ENCODE measurements at regions not wholly inside any gene's neighbourhood (a gene's known extent, or its start where the extent isn't known, plus 50 kb on each side); places are given as distances from the start of the nearest gene placed in this dataset.
A peak's percentile ranks its signal among the peaks of the same experiment; 100 is the strongest.

DNA sequence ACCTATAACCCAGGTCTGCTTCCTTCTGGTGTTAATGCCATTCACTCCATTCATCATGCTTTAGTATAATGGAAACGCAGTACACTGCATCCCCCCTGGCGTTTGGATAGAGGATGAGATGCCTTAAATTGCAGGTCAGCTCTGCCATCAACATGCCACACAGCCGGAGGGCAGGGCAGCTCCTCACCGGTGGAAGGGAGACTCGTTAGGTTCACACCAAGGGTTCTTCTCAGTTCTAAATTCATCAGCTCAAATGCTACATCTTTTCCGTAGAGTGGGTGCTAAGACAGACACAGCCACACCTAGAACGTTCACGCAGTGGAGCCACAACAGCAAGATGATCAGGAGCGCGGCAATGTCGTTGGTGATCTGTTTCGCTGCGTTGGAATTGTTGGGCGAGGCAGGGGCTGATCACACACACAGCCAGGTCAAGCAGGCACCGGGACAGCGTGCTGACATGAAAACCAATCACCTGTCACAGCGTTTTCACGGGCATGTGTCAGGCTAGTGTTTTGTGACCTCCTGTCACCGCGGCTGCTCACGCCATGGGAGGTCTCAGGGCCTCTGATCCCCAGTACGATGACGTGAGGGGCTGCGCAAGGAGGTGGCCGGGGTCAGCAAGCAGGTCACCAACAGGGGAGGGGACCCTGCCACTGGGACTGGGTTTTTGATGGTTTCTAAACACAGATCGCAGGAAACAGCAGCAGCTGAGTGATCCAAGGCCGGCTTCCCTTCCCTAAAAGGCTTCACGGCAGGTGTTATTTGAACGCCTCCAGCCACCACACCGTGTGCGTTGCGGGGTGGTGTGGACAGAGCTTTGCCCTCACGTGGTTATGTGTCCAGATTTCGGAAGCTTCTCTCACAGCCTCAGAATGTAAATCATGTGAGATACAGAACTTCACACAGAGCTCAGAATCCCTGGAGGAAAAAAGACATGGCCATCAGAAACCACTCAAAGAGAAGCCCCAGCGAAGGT, 94.3 kb upstream of the IRS2 start:
- no peak for DNase-seq

DNA sequence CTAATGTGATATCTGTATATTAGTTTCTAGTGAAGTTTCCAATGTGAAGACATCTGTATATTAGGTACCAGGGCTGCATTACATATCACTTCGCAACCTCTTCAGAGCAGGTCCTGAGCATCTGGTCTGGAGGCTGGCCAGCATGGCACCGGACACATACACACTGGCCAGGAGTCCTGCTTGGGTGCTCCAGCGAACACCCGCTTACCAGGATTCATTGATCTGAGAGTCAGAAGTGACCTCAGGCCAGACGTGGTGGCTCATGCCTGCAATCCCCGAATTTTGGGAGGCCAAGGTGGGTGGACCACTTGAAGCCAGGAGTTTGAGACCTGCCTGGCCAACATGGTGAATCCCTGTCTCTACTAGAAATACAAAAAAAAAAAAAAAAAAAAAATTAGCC, 93.0 kb upstream of the IRS2 start:
- DNase-seq: no peak

DNA sequence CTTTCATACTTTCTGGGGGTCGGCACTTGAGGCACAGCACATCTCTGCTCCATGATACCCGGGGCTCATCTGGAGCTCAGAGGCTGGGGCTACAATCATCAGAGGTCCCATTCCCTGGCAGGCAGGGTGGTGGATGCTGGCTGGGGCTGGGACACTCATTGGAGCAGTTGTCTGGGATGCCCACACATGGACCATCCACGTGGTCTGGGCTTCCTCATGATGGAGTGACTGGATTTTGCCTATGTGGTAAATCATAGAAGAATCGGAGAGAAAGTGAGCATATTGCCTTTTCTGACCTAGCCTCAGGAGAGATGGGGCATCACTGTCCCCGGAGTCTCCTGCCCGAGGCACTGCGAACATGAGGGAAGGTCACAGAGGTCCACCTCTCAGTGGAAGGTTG, 91.4 kb upstream of the IRS2 start:
- DNase-seq: no peak

DNA sequence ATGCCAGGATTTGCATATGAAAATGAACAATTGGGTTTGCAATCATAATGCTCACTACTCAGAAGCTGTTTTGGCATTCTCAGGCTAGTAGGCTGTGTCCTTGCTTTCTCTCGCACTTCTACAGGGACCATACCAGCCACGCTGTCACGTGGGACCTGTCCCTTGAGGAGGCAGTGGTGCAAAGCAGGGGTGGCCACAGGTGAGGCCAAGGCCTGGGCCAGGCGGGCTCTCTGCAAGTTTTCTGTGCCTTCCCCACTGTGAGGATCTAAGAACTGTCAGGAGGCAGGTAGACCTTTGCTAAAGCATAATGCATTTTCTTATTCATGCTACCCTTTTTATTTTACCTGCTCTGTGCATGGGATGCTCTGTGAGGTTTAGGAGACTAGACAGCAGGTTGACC, 89.4 kb upstream of the IRS2 start:
- no peak for DNase-seq

DNA sequence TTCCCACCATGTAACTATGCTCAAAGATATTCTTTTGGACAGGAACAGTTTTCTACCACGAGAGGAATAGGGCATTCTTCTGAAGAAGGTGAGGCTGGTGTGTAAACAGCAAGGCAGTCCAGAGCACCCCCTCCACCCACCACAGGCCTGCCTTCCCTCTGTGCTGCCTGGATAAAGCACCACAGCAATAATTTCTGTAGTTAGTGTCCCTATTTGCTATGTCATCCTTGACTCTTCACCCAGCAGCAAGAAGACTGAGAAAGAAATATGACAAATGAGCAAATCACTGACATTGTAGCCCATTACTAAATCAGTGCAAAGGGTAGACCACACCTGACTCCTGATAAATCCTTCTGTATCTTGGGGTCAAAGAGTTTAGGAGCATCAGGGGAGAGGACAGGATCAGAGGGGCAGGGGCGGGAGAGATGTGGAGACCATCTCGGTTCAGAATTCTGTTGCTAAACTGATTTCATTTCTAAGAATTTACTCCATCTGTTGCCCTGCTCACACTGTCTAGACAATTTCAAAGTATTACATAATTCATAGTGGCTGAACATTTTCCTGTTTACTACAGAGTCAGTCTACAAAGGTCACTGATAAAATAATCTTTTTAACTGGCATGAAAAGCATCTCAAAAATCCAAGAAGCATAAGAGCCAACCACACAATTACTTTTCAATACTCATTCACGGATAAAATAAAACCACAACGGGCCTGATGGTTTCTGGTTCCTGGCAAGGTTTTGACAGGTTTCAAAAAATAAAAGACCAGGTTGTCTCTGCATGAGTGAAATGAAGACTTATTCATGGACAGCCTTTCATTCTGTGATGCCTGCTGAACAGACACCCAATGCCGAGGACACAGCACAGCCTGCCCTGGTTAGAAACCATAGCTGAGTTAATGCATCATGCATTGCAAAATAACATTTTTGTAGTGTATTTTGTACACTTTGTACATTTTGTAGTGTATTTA, 88.4 kb upstream of the IRS2 start:
- DNase-seq: no peak

DNA sequence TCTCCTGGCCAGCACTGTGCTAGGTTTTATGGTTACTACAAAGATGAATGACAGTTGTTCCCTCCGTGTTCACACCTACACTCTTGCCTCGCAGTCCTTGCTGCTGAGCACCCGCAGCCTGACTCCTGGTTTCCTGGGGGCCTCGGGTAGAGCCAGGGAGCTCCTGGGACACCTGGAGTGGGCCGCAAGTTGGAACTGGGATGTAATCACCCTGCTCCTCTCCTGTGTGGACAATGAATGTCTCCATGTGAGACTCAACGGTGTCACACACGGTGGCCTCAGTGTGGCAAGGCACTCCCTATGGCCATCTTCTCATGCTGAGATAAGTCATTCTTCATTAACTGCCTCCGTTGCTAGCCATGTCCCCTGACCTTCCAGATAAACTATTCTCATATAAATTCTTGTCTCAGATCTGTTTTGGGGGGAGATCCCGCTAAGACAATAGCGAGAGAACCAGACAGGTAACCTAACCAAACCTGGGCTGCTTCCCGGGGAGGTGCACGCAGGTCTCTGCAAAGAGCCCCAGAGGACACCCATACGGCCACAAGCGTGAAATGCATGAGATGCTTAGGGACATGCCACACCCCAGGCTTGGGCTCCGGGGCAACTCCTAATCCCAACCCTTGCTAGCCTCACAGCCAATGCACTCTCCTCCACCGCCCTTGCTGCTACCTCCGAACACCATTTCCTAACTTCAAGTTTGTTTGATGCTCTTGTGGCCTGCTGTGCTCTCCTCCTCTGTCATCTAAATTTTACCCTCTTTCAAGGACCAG, 87.2 kb upstream of the IRS2 start:
- DNase-seq: no peak

DNA sequence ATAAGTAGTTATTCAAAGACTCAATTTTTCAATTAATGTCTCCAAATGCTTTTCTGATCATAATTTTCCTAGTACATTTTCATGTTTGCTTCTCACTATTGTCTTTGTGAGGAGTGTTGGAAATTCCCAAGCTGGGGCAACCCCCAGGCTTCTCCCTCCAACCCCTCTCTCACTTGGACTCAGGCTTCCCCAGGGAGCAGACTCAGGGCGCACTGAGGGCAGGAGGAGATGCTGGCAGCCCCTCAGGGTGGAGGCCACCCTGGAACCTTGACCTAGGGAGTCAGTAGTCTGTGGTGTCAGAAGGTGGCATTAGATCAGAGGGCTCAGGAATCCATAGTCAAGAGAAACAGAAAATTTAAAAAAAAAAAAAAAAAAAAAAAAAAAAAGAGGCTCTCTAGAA, 86.5 kb upstream of the IRS2 start:
- no peak for DNase-seq

DNA sequence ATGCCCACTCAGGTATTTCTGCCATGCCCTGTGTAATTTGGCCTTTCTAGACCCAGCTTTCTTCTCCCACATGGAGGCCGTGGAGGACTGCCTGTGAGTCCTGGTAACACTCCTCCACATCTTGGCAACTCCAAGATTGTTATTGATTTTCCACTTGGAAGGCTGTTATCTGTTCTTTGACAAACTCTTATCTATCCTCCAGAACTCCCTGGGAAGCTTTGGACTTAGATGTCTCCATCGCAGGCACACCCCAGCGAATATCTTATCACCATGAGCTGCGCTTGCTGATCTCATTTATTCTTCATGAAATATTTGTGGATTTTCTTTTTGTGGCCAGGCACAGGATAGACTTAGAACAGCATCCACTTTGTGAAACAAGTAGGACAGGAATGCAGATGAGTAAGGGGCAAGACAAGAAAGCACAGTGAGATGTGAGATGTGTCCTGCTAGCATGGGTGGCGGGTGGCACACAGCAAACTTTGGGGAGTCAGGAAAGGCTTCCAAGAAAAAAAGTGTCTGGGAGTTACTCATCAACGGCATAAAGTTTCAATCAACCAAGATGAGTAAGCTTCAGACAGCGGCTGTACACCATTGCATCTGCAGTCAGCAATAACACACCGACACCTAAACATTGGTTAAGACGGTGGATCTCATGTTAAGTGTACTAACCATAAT, 84.5 kb upstream of the IRS2 start:
- DNase-seq: no peak

DNA sequence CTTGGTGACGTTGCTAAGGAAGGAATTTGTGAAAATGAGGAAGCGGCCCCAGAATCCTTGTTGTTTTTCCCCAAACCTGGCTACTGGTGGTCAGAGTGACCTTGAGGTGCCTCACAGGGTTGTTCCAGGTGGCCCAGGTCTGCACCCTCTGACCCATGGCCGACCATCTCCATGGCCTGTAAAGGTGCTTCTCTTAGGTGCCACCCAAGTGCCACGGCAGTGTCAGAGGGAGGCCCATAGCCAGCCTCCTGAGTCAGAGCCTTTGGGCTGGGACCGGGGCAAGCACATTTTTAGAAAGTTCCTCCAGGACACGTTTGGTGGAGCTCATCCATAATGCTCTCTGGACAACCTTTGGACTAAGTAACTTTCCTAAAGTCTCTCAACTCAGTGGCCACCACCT, 83.9 kb upstream of the IRS2 start:
- DNase-seq: no peak

DNA sequence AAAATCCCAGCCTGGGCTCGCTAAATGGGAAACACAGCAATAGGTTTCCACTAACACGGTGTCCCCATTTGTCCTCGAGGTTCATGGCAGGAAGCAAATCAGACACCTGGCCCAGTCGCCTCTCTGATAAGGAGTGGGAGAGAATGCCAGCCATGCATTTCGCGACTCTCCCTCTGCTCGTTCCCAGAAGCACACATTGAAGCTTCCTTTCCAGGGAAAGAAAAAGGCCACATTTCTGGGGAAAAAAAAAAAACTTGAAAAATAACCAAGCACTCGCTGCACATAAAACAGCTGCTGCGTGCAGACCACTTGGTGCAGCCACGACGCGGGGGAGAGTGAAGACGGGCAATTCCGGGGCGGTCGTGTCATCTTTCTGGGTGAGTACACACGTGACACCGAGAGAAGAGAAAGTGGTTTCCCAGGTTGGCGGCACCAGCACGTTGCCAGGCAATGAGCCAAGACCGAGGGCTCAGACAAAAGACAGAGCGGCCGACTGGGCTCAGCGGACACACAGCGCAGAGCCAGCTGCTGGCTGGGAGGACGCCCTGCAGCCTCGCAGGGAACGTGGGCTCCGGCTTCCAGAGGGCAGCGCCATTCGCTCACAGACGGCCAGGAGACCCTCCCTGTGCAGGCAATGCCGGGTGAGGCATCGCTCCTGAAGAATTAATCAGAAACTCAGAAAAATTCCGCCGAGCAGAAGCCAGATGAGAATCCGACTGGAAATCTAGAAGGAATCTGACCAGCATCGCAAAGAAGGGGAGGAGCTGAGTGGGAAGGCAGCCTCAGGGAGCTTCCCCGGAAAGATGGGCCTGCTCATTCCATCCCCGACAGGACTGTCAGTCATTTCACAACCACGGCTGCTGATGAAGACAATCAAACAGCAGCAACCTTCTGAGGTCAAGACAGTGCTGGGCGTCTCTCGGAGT, 83.2 kb upstream of the IRS2 start:
- DNase-seq: peak; percentile 67

DNA sequence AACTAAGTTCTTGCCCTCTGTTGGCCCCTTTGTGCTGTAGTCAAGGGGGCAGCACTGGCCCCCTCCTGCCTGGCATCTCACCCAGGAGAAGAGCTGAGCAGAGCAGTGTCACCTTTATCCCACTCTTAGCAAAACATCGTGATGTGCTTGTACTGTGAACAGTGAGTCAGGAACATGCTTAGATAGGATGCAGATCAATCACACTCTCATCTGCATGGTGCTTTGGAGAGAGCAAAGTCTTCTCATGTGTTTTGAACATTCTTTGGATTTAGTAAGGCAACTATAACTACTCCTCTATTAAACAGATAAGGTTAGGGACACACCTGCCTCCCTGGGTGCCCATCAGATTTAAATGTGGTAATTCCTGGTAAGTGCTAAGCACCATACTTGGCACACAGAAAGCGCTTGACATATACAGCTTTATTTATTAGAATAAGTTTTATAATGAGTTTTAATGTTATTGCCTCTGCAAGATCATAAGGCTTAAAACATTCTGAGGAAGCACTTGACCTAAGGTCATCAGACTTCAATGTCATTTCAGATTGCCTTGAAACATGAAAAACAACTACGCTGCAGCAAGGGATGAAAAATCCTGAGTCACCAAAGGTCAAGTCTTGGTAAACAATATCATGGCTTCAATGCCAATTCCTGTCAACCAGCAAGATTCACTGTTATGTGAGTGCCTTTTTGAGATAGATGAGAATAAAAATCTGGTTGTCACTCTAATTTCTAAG, 82.4 kb upstream of the IRS2 start:
- no peak for DNase-seq

DNA sequence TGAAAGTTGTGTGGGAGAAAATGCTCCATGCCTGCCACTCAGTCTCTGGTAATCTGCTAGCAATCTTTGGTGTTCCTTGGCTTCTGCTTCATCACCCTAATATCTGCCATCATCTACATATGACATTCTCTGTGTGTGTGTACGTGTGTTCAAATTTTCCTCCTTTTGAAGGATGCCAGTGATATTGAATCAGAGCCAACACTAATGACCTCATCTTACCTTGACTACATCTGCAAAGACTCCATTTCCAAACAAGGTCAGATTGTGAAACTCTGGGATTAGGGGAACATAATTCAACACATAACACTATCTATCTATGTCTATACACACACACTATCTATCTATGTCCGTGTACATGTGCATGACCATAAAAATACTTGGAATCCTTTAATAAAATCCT, 81.4 kb upstream of the IRS2 start:
- DNase-seq: no peak

DNA sequence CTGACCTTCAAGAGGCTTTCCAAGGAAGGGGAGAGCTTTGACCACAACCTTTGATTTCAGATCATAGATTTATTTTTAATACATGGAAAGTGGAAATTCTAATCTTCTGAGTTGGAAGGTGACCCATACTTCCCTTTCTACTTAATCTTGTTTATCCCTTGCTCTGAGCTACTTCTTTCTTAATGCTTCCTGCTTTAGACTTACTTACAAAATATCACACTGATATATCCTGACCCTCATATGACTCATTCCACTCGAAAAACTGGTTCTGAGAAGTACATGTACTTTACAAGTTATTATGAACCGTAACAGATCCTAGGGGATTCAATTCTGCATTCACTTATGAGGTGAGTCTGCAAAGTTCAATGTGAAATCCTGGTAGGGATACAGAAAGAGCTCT, 76.2 kb upstream of the IRS2 start:
- DNase-seq: no peak

DNA sequence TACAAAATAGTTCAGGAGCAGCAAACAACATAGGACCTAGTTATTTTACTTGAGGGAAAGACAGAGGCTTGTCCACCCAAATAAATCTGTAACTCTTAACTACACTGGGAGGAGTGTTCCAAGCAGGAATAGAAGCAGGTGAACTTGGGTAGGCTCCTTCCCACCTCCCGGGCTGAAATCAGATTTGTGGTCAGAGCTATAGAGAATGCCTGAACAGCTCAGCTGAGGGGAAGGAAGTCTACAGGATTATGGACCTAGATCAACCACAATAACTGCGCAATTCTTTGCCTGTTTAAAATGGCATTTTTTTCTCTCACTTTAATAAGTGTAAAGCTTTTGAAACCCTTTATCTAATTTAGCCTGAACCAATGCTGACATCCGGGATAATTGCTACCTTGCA, 73.5 kb upstream of the IRS2 start:
- no peak for DNase-seq

DNA sequence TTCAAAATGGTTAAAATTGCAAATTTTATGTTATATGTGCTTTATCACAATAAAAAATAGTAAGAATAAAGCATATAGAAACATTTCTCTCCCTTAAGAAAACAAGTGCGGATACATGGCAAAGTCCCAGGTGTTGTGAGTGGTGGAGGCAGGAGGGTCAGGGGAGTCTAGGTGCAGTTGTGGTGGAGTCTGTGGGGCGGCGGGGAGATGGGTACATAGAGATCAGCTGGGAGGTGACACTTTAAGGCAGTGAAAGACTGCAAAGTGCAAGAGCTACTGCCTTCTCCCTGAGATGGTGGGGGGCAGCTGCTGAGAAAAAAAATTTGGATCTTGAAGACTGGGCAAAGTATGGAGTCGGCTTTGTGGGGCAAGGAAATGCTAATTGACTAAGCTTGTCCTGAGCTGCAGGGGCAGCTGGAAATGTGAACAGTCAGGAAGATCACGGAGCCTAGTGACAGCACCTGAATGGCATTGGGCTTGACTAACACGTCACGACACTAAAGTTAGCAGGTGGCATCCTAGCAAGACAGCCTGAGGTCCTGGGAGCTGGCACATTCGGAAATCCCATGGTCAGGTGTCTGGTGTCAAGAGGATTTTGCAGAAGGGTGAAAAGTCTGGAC, 72.9 kb upstream of the IRS2 start:
- no peak for DNase-seq

DNA sequence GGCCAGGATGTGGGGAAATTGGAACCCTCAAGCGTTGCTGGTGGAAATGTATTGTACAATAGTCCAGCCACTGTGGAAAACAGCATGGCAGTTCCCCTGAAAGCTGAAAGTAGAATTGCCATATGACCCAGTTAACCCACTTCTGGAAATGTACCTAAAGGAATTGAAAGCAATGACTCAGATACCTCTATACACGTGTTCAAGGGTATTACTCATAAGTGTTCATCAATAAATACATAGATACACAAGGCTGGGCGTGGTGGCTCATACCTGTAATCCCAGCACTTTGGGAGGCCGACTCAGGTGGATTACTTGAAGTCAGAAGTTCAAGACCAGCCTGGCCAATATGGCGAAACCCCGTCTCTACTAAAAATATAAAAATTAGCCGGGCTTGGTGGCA, 71.9 kb upstream of the IRS2 start:
- no peak for DNase-seq

DNA sequence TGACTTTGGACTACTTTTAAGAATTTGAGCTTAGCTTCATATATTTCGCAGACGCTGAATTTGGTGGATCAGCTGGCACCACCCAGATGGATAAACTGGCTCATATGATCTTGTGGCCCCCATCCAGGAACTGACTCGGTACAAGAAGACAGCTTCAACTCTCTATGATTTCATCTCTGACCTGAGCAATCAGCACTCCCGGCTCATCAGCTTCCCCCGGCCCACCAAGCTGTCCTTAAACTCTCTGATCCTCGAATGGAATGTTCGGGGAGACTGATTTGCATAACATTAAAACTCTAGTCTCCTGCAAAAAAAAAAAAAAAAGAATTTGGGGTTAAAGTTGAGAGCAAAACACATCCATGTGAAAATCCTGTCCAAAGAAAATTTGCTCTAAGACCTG, 71.4 kb upstream of the IRS2 start:
- no peak for DNase-seq

DNA sequence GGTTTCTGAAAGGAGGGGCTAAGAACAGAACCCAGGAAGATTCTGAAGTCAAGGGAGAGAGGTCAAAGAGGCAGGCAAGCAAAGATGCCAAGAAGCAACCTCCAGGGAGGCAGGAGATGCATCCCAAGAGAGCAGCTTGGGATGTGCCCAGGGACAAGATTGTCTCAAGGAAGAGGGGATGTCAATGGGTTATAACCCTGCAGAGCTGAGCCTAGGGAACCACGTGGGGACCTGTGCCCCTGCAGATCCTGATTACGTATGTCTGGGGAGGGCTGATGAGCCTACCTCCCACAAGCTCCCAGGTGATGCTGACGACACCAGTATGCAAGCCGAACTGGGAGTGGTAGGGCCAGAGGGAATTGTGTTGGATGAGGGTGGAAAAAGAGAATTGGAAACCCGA, 70.9 kb upstream of the IRS2 start:
- no peak for DNase-seq

DNA sequence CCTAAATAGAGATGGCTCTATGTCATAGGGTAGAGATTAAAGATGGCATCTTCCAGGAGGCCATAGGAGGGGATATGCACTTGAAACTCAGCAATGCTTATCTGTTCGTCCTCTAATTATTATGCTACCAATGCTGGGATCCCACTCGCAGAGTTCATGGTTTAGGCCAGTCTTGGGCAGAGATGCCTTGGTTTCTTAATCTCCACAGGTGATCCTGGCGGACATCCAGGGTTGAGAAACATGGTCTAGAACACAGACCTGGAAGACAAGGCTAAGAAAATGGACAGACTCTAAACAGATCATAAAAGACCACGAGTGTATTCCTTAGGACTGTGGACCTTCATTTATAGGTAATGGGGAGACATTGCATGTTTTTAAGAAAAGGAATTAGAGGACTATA, 70.0 kb upstream of the IRS2 start:
- DNase-seq: no peak

DNA sequence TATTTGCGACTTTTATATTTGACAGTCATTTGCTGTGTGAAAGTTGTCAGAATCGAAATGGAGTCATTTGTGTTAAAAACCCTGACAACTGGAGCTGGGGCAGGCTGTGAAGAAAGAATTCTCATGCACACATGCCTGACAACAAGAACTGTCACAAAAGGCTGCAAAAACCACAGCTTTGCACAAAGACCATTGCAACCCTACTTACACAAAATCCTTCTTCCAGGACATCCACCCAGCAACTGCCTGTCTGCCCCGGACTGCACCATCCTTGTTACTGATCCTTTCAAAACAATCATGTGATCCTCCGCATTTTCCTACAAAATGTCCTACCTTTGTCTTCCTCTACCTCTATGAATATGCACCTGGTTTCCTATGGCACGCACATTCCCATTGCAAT, 66.8 kb upstream of the IRS2 start:
- no peak for DNase-seq

Data from femur (tissue), 1 donor.